IMR-90 (cell line): ENCODE measurements at regions not wholly inside any gene's neighbourhood (a gene's known extent, or its start where the extent isn't known, plus 50 kb on each side); places are given as distances from the start of the nearest gene placed in this dataset.

Experiments
- ATAC-seq: fragments of 200-7000 bp; cut with Tn5 transposase; 2 replicates; pipeline ENCODE4 v1.9.1; 2020; ENCODE audit warnings: low read depth, mild to moderate bottlenecking, moderate library complexity
- BruUV-seq: library from RNA; stranded (reverse); fragments of 400-500 nt; replicated peaks from 2 replicates; lab custom pipeline; 2021; lab: Mats Ljungman, UMichigan
- CTCF ChIA-PET: fragments of 300-600 bp; formaldehyde crosslinking; extraction: SDS; loops from one replicate; lab custom pipeline; 2021; ENCODE audit warnings: antibody characterized with exemption; lab: Yijun Ruan, JAX
- POLR2A ChIA-PET: fragments of 300-600 bp; sonication (Branson Sonifier 250); formaldehyde crosslinking; loops from one replicate; lab custom pipeline; 2022; ENCODE audit warnings: antibody characterized with exemption; ENCODE audit not compliant: unreplicated experiment; lab: Charles Lee
- DNase-seq: peaks from one replicate; pipeline ENCODE4 v3.0.0; 2013
- H2AFZ ChIP-seq: replicated peaks from 2 replicates; pipeline ENCODE3; 2013; ENCODE audit warnings: low read length, mild to moderate bottlenecking; ENCODE audit not compliant: poor library complexity
- H2AK5ac ChIP-seq: 2 replicates; pipeline ENCODE4 v1.6.1; 2013; ENCODE audit warnings: low read depth, low read length, inconsistent platforms
- H2AK9ac ChIP-seq: replicated peaks from 2 replicates; pipeline ENCODE3; 2013; ENCODE audit warnings: mild to moderate bottlenecking, low read depth, low read length, moderate library complexity; ENCODE audit not compliant: poor library complexity
- H2BK120ac ChIP-seq: 2 replicates; pipeline ENCODE4 v1.6.1; 2013; ENCODE audit warnings: low read depth, low read length, inconsistent platforms
- H2BK15ac ChIP-seq: 3 replicates; pipeline ENCODE4 v1.6.1; 2013; ENCODE audit warnings: low read depth, low read length, inconsistent platforms
- H2BK20ac ChIP-seq: 2 replicates; pipeline ENCODE4 v1.6.1; 2013; ENCODE audit warnings: low read depth, mild to moderate bottlenecking, inconsistent platforms, low read length, moderate library complexity
- H2BK5ac ChIP-seq: 2 replicates; pipeline ENCODE4 v1.6.1; 2013; ENCODE audit warnings: mild to moderate bottlenecking, low read depth, low read length, inconsistent platforms; ENCODE audit not compliant: poor library complexity, severe bottlenecking
- H3K14ac ChIP-seq: replicated peaks from 2 replicates; pipeline ENCODE4 v1.6.1; 2013; ENCODE audit warnings: low read depth, low read length, inconsistent platforms
- H3K18ac ChIP-seq: 2 replicates; pipeline ENCODE4 v1.6.1; 2013; ENCODE audit warnings: low read depth, low read length, control low read depth
- H3K23ac ChIP-seq: 2 replicates; pipeline ENCODE4 v1.6.1; 2013; ENCODE audit warnings: low read depth, low read length, inconsistent platforms
- H3K27ac ChIP-seq: 2 replicates; pipeline ENCODE4 v1.5.1; 2013; ENCODE audit warnings: mild to moderate bottlenecking, control low read depth, low read length; ENCODE audit not compliant: insufficient read depth
- H3K27me3 ChIP-seq: 2 replicates; pipeline ENCODE4 v1.6.1; 2013; ENCODE audit warnings: low read length; ENCODE audit not compliant: control insufficient read depth, insufficient read depth
- H3K36me3 ChIP-seq: 2 replicates; pipeline ENCODE4 v1.6.1; 2013; ENCODE audit warnings: low read length, mixed read lengths; ENCODE audit not compliant: control insufficient read depth, insufficient read depth
- H3K4ac ChIP-seq: 2 replicates; pipeline ENCODE4 v1.6.1; 2013; ENCODE audit warnings: low read depth, low read length, inconsistent platforms
- H3K4me1 ChIP-seq: 2 replicates; pipeline ENCODE4 v1.6.1; 2013; ENCODE audit warnings: low read length, mixed read lengths; ENCODE audit not compliant: control insufficient read depth, insufficient read depth
- H3K4me2 ChIP-seq: 2 replicates; pipeline ENCODE4 v1.6.1; 2013; ENCODE audit warnings: low read depth, mild to moderate bottlenecking, control low read depth, low read length, moderate library complexity
- H3K4me3 ChIP-seq: 2 replicates; pipeline ENCODE4 v1.5.1; 2013; ENCODE audit warnings: low read depth, mild to moderate bottlenecking, control low read depth, low read length, moderate library complexity; ENCODE audit not compliant: insufficient read depth
- H3K56ac ChIP-seq: 2 replicates; pipeline ENCODE4 v1.6.1; 2013; ENCODE audit warnings: low read length, inconsistent platforms; ENCODE audit not compliant: insufficient read depth; ENCODE audit errors: extremely low read depth
- H3K79me1 ChIP-seq, 2 experiments: 2 replicates each; pipeline ENCODE4 v1.6.1; 2013; ENCODE audit warnings: low read length in 2 of 2, inconsistent platforms in 1 of 2, low read depth in 1 of 2
- H3K9ac ChIP-seq: 2 replicates; pipeline ENCODE4 v1.6.1; 2013; ENCODE audit warnings: low read depth, low read length, control low read depth
- H3K9me1 ChIP-seq: 2 replicates; pipeline ENCODE4 v1.6.1; 2013; ENCODE audit warnings: low read length, inconsistent platforms; ENCODE audit not compliant: insufficient read depth
- H3K9me3 ChIP-seq: 2 replicates; pipeline ENCODE4 v1.6.1; 2013; ENCODE audit warnings: low read length; ENCODE audit not compliant: control insufficient read depth, insufficient read depth
- H4K20me1 ChIP-seq: 2 replicates; pipeline ENCODE4 v1.6.1; 2013; ENCODE audit warnings: low read length, inconsistent platforms; ENCODE audit not compliant: insufficient read depth
- H4K5ac ChIP-seq: 2 replicates; pipeline ENCODE4 v1.6.1; 2013; ENCODE audit warnings: mild to moderate bottlenecking, low read depth, low read length, control low read depth
- H4K8ac ChIP-seq, 2 experiments: 2 replicates each; pipeline ENCODE4 v1.6.1; 2013; ENCODE audit warnings: low read depth in 2 of 2, low read length in 2 of 2, control low read depth in 1 of 2, inconsistent platforms in 1 of 2
- H4K91ac ChIP-seq: 2 replicates; pipeline ENCODE4 v1.6.1; 2013; ENCODE audit warnings: low read depth, low read length, inconsistent platforms; ENCODE audit not compliant: insufficient read depth
- MXI1 ChIP-seq: IDR thresholded peaks from 2 replicates; pipeline ENCODE4 v1.6.1; 2012; ENCODE audit warnings: low read depth, mild to moderate bottlenecking, low read length, moderate library complexity, borderline replicate concordance
- WGBS, 2 experiments: methylation state at CpG; one replicate each; pipeline versions ENCODE4 v1.1.5 to v1.1.7; 2013; ENCODE audit warnings: missing lambda C conversion rate in 2 of 2; ENCODE audit not compliant: insufficient read length in 1 of 2; ENCODE audit errors: extremely low coverage in 2 of 2; 5-methylcytosine and 5-hydroxymethylcytosine counted together
- dilution Hi-C: fragments of 300-500 bp; cut with HindIII; formaldehyde crosslinking; loops from one replicate; pipeline ENCODE4 v1.14.3; 2018; ENCODE audit warnings: low sequenced_read_pairs; ENCODE audit not compliant: unreplicated experiment
- in situ Hi-C: fragments of 300-500 bp; cut with MboI; formaldehyde crosslinking; loops from 3 replicates; pipeline ENCODE4 v1.14.3; 2019; ENCODE audit warnings: low sequenced_read_pairs, inconsistent platforms, mixed read lengths
- intact Hi-C: fragments of 100-400 bp; cut with micrococcal nuclease; formaldehyde crosslinking; loops from 2 replicates; pipeline ENCODE4 v1.10.0; 2022

DNA sequence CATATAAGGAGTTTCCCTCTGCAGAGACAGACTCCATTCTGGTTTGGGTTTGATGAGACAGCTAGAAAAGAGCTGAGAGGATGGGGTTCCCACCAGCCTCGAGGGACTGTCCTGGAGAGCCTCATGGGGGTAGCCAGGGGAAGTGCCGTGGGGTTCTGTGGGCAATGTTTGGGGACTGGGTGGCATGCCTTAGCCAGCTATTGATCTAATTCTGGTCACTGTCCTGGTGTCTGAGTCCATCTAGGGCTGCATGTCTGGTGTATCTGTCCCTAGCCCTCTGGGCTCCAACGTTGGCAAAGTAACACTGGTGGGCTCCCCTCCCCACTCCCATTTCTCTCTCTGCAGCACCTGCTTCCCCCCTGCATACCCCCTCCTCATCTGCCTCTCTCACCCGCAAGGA is 135.4 kb downstream of the SMIM20 start:
- Histone ChIP-seq H3K27me3 (no peaks in the 10 kb centered on the region), H2BK5ac (peak overlapping the region; percentile 88), H4K8ac (peak overlapping the region; percentile 90 to 95), H3K4ac (peak overlapping the region; percentile 97), H2AK5ac (peak overlapping the region; percentile 94), H3K14ac (peak overlapping the region; percentile 84), H3K4me1 (peaks cover 25% of the 10 kb centered on the region), H2AFZ (peak overlapping the region; percentile 81), H3K9me1 (peaks cover 22% of the 10 kb centered on the region), H4K91ac (peak overlapping the region; percentile 93), H3K4me2 (no peak overlapping the region), H3K9me3 (no peaks in the 10 kb centered on the region), H2BK15ac (peak overlapping the region; percentile 93), H4K5ac (peak overlapping the region; percentile 95), H2AK9ac (peak overlapping the region; percentile 80), H2BK20ac (peak overlapping the region; percentile 96), H4K20me1 (no peaks in the 10 kb centered on the region), H3K79me1 (no peaks in the 10 kb centered on the region), H3K23ac (peak overlapping the region; percentile 71), H3K36me3 (no peaks in the 10 kb centered on the region), H3K4me3 (no peak overlapping the region), H2BK120ac (peak overlapping the region; percentile 97), H3K56ac (peak overlapping the region; percentile 62; the same call in 1 of the 2 replicates), H3K9ac (peak overlapping the region; percentile 14; the same call in 1 of the 2 replicates), H3K18ac (peak overlapping the region; percentile 83), H3K27ac (peak overlapping the region; percentile 88; the same call in 1 of the 2 replicates)
- intact Hi-C loops (no loop called here), in situ Hi-C loops (no loop called here), dilution Hi-C loops (no loop called here)
- no peak for TF ChIP-seq MXI1
- DNase-seq (no peak), ATAC-seq (no peak)
- ChIA-PET CTCF (no interaction called here), POLR2A (no interaction called here)
- no TSS peak for BruUV-seq
- WGBS, 2 experiments, result 80% methylated on average over 1 of the region's 4 CpGs; no CpG with 5 or more reads in 1 of the 2 experiments
